ENCODE measurements at regions not wholly inside any gene's neighbourhood (a gene's known extent, or its start where the extent isn't known, plus 50 kb on each side); places are given as distances from the start of the nearest gene placed in this dataset.

DNA sequence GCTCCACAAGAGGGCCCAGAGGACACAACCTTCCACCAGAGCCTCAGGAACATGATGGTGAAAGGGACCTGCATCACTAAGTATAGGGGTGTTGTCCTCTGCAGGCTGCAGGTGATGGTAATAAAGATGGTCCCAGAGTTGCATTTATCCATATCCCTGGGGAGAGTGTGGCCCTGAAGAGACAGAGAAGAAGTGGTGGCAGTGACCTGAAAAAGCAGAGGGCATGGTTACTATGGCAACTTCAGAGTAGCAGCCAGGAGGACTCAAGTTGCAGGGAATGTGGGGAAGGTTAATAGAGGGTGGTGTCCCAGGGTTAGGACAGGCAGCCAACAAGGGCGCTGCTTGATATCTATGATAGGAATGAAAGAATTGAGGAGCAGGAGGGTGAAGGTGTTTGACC, 57.1 kb downstream of the HLA-A start:
- no peak overlapping the region for H3K27ac Mint-ChIP-seq
- H3K36me3 Mint-ChIP-seq (ENCODE audit: low read depth) = no peaks in the 10 kb centered on the region
- no peaks in the 10 kb centered on the region for H3K4me1 Mint-ChIP-seq (ENCODE audit: low read depth)
- H3K4me3 Mint-ChIP-seq = no peak overlapping the region
- intact Hi-C loops (cut with micrococcal nuclease) = no loop called here
- no peaks in the 10 kb centered on the region for H3K9me3 Mint-ChIP-seq
- H3K27me3 Mint-ChIP-seq = peaks cover 37% of the 10 kb centered on the region

DNA sequence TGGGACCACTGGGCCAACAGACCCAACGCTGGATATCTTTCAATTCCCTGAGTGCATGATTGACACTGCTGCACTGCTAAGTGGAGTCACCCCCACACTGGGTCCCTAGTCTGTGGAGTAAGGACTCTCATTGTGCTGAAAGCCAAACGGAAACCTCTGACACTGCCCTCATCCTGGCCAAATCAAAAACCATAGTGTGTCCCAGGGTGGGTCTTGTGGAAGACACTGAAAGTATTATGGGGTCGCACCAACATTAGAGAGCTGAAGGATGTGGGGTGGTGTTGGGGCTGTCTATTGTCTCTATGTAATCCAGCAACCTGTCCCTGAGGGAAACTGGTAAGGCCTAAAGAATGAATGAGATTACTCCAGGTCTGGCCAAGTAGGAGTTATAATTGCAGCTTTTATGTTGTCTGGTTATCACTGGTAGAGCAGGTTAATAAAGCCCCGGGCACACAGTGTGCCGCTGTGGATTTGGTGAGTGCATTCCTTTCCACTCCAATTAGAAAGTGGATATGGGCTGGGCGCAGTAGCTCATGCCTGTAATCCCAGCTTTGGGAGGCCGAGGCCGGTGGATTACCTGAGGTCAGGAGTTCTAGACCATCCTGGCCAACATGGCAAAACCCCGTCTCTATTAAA, 57.9 kb downstream of the HLA-A start:
- Mint-ChIP-seq H3K27ac (no peak overlapping the region), H3K4me1 (ENCODE audit: low read depth) (no peaks in the 10 kb centered on the region), H3K27me3 (peaks cover 43% of the 10 kb centered on the region), H3K36me3 (ENCODE audit: low read depth) (no peaks in the 10 kb centered on the region), H3K4me3 (no peak overlapping the region), H3K9me3 (no peaks in the 10 kb centered on the region)
- intact Hi-C loops (cut with micrococcal nuclease) = no loop called here

DNA sequence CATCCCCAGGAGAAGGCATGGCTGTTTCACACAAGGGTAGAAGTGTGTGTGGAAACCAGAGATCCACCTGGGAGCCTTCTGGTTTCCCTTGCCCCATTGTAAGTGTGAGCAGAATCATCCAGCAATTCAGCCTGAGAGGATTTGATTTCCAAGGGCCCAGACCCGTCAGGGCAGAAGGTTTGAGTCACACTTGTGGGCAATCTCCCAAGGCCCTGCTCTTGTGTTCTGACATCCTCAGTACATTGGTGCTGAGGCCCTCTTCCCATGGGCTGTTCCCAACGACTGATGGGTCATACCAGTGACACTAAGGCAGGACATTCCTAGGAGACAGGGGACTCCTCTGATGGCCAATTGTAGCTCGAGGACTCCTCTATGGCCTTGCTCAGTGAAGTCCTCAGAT, 58.2 kb upstream of the POLR1H start:
- peaks cover 52% of the 10 kb centered on the region for H3K27me3 Mint-ChIP-seq
- H3K4me1 Mint-ChIP-seq (ENCODE audit: low read depth) = peaks cover 19% of the 10 kb centered on the region
- intact Hi-C loops (cut with micrococcal nuclease) = no loop called here
- H3K4me3 Mint-ChIP-seq = no peak overlapping the region
- H3K9me3 Mint-ChIP-seq = no peaks in the 10 kb centered on the region
- H3K27ac Mint-ChIP-seq = no peak overlapping the region
- no peaks in the 10 kb centered on the region for H3K36me3 Mint-ChIP-seq (ENCODE audit: low read depth)

DNA sequence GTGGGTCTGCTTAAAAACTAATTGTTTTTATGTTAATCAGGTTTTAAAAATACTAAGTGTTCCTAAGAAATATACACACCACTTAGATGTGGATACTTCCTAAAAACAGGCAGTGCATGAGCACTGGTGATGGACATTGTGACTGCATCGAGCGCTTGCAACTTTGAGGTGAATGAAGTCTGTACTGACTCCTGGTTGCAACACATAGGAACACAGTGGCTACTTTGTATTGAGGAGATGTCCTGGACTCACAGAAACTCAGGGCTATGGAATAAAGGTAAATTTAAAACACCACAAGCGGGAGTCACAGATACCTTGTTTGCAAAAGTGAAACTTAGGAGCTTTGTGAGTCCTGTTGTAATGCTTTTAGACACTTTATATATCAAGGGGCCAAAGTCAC, 55.6 kb upstream of the POLR1H start:
- Mint-ChIP-seq H3K4me3 (no peak overlapping the region), H3K27me3 (peaks cover 55% of the 10 kb centered on the region), H3K36me3 (ENCODE audit: low read depth) (no peaks in the 10 kb centered on the region), H3K9me3 (no peaks in the 10 kb centered on the region), H3K27ac (no peak overlapping the region), H3K4me1 (ENCODE audit: low read depth) (peaks cover 19% of the 10 kb centered on the region)
- intact Hi-C loops (cut with micrococcal nuclease) = no loop called here

DNA sequence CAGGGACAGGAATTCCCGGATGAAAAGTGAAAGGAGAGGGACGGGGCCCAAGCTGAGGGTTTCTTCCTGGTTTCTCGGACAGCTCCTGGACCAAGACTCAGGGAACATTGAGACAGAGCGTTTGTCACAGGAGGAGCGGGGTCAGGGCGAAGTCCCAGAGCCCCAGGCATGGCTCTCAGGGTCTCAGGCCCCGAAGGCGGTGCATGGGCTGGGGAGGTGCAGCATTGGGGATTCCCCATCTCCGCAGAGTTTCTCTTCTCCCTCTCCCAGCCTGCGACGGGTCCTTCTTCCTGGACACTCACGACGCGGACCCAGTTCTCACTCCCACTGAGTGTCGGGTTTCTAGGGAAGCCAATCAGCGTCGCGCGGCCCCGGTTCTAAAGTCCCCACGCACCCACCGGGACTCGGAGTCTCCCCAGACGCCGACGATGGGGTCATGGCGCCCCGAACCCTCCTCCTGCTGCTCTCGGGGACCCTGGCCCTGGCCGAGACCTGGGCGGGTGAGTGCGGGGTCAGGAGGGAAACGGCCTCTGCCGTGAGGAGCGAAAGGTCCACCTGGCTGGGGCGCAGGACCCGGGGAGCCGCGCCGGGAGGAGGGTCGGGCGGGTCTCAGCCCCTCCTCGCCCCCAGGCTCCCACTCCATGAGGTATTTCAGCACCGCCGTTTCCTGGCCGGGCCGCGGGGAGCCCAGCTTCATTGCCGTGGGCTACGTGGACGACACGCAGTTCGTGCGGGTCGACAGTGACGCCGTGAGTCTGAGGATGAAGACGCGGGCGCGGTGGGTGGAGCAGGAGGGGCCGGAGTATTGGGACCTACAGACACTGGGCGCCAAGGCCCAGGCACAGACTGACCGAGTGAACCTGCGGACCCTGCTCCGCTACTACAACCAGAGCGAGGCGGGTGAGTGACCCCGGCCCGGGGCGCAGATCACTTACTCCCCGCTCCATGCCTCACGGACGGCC, 54.6 kb upstream of the POLR1H start:
- peak overlapping the region; percentile 79 for H3K4me3 Mint-ChIP-seq
- H3K36me3 Mint-ChIP-seq (ENCODE audit: low read depth) = peaks cover 6% of the 10 kb centered on the region
- intact Hi-C loops (cut with micrococcal nuclease) = no loop called here
- H3K4me1 Mint-ChIP-seq (ENCODE audit: low read depth) = peaks cover 19% of the 10 kb centered on the region
- H3K27me3 Mint-ChIP-seq = peaks cover 55% of the 10 kb centered on the region
- peak overlapping the region; percentile 60 for H3K27ac Mint-ChIP-seq
- no peaks in the 10 kb centered on the region for H3K9me3 Mint-ChIP-seq

DNA sequence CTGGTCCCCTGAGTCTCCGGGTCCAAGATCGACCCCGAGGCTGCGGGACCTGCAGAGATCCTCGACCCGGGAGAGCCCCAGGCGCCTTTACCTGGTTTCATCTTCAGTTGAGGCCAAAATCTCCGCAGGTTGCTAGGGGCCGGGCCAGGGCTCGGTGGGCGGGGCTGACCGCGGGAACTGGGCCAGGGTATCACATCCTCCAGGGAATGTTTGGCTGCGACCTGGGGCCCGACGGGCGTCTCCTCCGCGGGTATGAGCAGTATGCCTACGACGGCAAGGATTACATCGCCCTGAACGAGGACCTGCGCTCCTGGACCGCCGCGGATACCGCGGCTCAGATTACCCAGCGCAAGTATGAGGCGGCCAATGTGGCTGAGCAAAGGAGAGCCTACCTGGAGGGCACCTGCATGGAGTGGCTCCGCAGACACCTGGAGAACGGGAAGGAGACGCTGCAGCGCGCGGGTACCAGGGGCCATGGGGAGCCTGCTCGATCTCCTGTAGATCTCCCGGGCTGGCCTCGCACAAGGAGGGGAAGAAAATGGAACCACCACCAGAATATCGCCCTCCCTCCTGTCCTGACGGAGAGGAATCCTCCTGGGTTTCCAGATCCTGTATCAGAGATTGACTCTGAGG, 53.8 kb upstream of the POLR1H start:
- peaks cover 55% of the 10 kb centered on the region for H3K27me3 Mint-ChIP-seq
- peaks cover 7% of the 10 kb centered on the region for H3K36me3 Mint-ChIP-seq (ENCODE audit: low read depth)
- intact Hi-C loops (cut with micrococcal nuclease) = no loop called here
- H3K4me3 Mint-ChIP-seq = peak overlapping the region; percentile 79
- H3K4me1 Mint-ChIP-seq (ENCODE audit: low read depth) = peaks cover 19% of the 10 kb centered on the region
- H3K9me3 Mint-ChIP-seq = no peaks in the 10 kb centered on the region
- H3K27ac Mint-ChIP-seq = no peak overlapping the region

DNA sequence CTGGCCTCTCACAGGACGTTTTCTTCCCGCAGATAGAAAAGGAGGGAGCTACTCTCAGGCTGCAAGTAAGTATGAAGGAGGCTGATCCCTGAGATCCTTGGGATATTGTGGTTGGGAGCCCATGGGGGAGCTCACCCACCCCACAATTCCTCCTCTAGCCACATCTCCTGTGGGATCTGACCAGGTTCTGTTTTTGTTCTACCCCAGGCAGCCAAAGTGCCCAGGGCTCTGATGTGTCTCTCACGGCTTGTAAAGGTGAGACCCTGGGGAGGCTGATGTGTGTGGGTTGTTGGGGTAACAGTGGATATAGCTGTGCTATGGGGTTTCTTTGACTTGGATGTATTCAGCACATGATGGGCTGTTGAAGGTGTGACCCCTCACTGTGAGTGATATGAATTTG, 52.0 kb upstream of the POLR1H start:
- no peak overlapping the region for H3K27ac Mint-ChIP-seq
- H3K9me3 Mint-ChIP-seq = no peaks in the 10 kb centered on the region
- H3K4me3 Mint-ChIP-seq = no peak overlapping the region
- H3K4me1 Mint-ChIP-seq (ENCODE audit: low read depth) = peaks cover 19% of the 10 kb centered on the region
- peaks cover 7% of the 10 kb centered on the region for H3K36me3 Mint-ChIP-seq (ENCODE audit: low read depth)
- H3K27me3 Mint-ChIP-seq = peaks cover 52% of the 10 kb centered on the region
- intact Hi-C loops (cut with micrococcal nuclease) = no loop called here
